ENCODE measurements at regions not wholly inside any gene's neighbourhood (a gene's known extent, or its start where the extent isn't known, plus 50 kb on each side); places are given as distances from the start of the nearest gene placed in this dataset.
A peak's percentile ranks its signal among the peaks of the same experiment; 100 is the strongest.

DNA sequence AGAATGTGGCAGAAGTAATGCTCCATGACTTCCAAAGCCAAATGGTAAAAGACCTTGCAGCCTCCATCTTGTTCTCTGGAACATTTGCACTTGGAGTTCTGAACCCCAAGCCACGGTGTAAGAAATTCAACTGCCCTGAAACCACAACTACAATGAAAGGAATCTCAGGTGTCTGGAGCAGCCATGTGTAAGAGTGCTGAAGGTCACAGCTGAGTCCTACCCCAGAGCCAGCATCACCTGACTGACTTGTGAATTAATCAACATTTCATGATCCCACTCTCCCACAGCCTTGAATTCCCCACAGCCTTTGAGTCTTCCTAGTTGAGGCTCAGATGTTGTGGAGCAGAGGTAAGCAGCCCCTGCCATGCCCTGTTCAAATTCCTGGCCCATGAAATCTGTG is 192.8 kb upstream of the CAMK1G start:
- DNase-seq = no peak

DNA sequence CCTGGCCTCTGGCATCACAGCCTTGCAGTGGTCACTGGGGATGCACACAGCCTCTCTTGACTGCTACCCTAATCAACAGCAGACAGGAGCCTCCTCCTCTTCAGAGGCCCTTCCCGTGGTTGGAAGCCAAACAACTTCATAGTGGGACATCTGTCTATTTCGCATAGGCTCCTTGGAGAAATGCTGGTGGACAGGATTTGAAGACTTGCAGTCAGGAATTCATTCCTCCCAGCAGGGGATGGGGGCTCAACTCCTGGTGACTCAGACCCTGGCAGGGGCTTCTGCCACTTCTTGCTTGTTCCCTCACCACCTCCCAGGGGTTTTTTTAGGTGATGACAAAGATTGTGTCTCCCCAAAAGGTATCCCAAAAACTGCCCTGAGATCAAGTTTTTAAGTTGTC is 191.7 kb upstream of the CAMK1G start:
- no peak for DNase-seq

DNA sequence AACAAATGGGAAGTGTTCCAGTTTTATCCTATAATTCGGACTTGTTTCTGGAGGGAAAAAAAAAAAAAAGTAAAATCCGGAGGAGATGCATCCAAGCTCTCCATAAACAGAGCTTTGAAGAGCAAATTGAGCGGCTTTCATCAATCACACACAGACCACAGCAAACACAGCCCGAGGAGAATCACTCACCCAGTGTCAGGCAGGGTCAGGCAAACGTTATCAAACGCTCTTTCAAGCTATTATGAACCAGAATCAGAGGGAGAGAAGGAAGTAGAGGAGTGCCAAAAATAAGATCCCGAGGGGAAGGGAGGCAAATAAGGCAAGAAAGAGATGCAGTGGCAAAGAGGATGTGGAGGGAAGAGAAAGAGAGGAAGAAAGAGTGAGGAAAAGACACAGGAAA is 188.3 kb upstream of the CAMK1G start:
- DNase-seq = no peak

DNA sequence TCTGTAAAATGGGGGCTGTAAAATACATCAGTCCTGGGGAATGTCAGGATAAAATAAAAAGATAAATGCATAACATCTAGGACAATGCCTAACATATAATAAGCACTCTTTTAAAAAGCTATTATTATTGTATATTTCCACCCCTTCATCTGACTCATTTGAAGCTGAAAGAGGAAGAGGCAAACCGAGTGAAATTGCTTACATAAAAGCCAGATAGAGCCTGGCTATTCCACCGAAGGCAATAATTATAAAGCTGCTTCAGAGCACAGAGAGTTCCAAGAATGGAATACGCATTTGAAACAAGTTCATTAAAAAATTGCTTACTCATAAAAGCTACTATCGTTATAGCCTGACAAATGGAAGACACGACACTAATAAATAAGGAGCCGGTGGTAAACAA is 186.1 kb upstream of the CAMK1G start:
- no peak for DNase-seq

DNA sequence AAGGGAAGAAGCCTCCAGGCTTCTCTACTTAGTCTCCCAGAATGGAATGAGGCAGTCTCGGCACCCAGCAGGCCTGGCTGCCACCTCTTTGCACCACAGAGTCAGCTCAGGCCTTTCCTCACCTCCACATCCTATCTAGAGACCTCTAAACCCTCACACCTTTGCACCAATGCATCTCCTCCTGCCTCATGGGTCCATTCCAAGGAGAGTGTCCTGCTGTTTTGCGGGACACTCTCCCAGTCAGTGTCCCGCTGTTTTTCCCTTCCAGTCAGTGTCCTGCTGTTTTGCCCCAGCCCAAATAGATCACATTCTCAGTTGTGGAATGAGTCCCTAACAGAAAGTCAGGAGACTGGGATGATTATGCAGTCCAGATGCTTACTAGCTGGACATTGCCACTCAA is 185.6 kb upstream of the CAMK1G start:
- no peak for DNase-seq

DNA sequence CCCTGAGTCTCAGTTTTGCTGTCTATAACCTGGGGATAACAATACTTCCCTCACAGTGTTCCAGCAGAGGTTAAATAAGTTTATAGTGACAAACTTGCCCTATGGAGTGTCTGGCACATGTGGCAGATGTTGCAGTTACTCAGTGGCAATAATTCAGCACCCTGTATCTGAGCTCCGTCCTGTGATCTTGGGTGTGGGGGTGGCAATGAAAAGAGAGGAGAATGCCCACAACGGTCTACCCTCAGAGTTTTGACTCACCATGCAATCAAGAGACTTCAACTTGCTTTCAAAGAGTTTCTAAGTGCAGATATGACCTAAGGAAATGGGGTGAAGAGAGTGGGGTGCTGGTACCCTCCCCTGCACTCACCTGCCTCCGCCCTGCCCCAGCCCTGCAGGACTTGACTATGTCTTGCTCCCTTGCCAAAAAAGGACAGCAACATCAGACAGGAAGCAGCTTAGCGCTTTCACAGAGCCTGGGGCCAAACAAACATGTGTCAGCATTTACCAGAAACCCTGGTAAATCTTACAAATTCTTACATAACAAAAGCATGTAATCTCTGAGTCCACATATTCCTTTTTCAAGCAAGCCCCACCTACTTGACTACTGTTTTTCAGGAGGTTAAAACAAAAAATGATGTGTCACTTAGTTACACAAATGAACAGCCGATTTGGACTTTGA is 185.1 kb upstream of the CAMK1G start:
- no peak for DNase-seq

DNA sequence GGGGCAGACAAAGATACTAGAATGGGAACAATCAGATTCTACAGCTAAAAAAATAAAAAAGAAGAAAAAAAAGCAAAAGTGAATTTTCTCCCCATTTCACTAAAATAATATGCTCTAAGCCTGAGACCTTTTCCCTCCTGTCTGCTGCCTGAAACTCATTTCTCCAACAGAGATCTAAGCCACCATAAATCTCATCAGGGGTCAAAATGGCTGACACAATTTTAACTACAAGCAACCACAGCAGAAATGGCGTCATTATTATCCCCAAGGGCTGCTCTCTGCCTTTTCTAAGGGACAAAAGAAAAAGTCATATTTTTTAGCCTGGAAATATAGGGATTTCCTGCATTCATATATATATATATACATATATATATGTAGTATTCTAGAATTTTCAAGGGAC is 183.7 kb upstream of the CAMK1G start:
- DNase-seq = no peak

DNA sequence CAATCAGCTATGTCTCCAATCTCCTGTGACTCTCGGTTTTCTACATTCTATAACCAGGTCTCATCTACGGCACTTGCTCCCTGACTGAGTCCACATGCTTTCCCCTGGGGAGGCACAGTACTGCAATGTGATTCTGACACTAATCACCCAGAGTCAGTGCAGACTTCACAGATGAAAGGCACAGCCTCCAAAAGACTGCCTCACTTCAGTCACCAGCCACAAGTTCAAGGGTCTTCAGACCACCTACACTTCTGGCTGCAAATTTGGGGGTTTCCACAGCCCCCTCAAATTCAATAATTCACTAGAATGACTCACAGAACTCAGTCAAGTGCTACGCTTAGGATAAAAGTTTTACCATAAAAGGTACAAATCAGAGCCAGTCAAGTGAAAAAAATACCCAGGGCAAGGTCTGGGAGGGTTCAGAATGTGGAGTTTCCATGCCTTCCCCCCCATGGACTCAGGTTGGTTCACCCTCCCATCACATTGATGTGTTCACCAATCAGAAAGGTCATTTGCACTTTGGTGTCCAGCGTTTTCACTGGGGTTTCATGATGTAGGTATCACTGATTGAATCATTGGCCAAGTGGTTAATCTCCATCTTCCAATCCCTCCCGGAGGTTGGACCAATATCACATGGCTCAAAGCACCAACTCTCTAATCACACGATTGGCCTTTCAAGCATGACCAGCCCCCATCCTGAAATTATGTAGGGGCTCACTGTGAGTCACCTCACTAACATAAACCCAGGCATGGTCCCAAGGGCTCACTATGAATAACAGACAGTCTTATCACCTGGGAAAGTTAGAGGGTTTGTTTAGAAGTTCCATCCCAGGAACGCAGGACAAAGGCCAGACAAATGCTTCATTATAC is 182.9 kb upstream of the CAMK1G start:
- no peak for DNase-seq

DNA sequence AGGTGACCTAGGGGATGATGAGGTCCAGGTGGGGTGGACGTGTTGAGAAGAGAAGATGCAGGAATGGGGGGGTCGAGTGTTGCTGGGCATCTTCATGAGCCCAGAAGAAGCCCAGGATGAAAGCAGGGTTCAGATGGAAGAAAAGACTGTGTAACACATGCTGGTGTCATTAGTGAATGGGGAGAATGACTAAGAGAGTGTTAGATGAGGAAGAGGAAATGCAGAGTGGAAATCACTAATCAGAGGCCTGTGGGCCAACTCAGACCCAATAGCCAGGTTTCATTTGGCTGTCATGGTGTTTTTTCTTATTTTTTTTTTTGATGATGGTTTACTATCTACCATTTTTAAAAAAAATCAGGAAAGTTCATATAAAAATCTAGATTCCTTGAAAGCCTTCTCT is 180.8 kb upstream of the CAMK1G start:
- DNase-seq = no peak

DNA sequence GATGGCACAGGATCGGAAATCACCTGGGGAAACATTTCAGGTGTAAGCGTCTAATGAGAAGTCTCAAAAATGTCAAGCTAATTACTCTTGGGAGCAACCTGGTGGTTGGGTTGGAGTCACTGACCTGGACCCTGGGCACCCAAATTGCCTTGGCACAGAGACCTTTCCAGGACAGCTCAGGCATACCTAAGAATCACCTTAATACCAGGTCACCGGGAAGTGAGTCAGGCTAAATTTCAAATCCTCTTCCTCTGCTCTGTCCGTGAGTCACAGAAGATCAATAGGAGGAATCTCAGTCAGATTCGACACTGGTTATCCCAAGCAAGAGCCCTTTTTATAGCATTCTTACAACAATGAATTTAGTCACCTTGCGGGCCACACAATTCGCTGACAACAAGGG is 179.6 kb upstream of the CAMK1G start:
- DNase-seq = no peak

DNA sequence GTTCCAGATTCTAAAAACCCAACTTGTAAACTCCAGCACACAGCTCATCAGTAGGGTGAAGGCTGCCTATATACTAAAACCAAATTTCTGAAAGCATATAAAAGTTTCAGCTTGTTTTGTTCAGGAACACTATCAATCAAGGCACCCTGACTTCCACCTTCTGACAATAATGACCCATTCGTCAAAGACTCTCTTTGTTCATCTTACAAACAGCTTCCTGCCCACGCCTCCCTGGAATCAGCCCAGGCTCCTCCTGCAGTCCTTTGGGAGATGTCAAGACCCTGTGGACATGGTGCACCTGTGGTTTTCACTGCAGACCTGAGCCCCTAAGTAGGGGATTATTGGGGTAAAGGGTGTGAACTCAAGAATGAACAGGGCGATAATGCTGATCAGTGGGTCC is 178.9 kb upstream of the CAMK1G start:
- DNase-seq = no peak

DNA sequence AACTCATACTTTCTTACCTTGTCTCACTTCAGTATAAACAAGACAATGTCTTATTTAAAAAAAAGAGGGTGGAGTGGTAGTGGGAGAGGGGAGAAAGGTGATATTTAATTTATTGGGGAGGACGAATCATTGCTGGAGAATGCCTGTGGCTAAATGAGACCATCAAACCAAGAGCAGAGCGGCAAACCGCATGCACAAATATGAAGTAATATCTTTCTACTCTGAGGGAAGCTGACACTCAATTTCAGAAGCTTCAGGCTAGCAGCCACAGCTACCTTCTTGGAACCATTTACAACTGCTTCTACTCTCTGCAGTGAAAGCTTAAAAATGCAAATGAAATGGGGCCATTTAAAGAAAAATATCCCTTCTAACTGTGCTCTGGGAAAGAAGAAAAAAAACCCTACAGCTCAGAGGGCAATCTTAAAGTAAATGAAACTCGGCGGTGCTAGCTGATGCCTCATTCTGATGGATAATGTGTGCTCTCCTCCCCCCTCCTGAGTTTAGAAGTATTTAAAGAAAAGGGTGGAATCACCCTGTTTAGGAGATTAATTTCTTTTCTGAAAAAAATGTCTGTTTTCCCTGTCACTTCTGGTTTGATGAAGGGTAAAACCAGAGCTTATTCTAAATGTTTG is 178.2 kb upstream of the CAMK1G start:
- no peak for DNase-seq

DNA sequence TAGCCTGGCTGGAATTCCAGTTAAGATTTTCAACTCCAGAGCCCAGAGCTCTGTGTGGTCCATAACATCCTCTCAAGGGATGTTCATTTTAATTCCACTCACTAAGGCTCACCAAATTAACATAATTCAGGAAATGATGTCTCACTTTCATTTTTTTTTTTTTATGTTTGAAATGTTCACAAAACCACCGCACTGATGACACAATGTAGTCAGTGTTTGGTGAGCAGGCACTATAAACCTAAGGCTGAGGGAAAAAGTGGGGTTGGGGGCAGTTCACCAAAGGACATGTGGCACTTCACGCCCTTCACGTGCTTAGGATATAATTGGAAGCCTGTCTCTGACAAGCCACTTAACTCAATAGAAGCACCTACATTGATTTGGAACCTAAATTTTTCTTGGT is 177.3 kb upstream of the CAMK1G start:
- no peak for DNase-seq

DNA sequence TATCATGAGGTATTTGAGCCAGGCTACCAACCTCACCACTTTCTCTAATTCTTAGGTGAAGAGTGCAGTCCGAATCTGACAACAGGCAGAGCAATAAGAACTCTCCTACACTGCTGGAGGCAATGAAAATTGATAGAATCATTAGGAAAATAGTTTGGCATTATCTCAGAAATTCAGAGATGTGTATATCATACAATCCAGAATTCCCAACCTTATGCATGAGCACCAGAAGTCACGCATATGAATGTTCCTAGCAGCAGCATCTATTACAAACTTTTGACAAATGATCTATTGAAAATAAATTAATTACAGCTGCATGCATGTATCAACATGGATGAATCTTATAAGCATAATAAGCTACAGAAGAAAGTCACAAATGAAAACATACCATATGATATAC is 176.9 kb upstream of the CAMK1G start:
- no peak for DNase-seq

DNA sequence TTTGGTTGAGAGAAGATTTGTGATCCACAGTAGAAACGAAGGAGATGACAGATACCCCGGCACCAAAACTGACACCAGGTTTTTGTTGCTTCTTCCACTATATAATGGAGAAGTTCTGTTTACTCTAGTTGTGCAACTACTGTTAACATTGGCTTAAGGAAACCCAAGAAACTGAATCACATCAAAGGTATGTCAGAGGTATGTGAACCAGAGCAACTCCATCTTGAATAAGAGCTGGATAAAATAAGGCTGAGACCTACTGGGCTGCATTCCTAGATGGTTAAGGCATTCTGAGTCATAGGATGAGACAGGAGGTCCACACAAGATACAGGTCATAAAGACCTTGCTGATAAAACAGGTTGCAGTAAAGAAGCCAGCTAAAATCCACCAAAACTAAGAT is 173.7 kb upstream of the CAMK1G start:
- no peak for DNase-seq

DNA sequence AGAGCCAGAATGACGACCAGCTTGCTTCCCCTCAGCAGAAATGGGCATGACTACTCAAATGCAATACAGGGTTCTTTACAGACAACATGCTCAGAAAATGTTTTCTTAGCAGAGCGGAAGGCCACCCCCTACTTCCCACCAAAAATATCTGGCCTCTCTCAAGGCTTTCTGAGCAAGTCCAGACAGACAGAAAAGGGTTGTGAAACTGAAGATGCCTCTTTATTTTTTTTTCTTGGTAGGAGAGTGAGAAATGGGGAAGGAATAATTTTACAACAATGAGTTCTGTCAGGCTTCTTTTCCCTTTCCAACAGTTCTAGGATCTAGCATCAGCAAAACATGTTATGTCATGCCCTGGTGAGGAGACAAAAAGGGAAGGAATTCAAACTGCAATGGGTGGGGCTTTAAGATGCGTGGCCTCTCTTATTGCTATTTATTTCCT is 172.0 kb upstream of the CAMK1G start:
- no peak for DNase-seq

DNA sequence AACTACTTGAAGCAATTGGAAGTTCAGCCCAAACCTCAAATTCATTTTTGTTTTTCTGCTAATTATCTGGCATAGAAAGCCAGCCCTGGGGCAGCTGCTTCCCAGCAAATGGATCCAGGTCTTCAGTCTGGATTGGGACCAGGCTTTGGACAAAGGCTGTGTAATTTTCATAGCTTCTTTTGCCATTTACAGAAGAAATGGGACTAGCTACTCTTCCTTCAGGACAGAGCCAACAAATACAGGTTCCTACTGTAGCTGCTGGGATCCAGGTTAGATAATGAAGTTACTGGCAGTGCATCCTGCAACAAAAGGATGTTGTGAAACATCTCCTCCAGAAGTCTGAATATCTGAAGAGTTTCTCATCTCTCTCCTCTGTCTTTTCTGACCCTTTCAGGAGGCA is 171.5 kb upstream of the CAMK1G start:
- no peak for DNase-seq

DNA sequence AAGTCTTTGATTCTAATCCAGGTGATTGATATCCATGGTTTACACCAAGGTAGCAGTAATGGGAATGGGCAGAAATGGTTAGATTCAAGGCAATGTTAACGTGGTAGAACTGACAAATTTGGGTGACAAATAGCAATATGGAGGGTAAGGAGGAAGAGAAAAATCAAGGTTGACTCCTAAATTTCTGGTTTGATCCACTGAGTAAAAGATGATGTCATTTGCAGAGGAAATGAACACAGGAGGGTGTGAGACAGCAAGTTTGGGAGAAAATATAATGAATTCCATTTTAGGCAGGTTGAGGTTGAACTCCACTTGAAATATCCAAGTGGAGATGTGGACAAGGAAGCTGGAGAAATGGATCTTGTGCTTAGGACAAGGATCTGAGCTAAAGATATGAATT is 170.9 kb upstream of the CAMK1G start:
- DNase-seq = no peak

DNA sequence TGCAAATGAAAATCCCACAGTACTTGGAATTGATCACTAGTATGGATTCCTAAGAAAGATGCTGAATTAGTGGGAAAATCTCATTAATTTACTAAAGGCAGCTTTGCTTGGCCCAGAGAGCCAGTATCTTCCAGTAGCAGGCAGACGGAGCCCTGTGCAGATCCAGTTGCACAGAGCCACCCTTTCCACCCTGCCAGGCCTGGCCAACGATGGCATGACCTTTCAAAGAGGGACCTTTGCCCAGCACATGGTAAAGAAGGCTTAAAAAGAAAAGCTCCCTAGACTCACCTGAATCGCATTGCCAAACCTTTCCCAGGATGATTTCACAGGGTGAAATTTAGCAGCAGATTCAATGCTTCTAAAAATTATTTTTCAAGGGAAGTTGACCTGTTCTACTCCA is 170.5 kb upstream of the CAMK1G start:
- no peak for DNase-seq

DNA sequence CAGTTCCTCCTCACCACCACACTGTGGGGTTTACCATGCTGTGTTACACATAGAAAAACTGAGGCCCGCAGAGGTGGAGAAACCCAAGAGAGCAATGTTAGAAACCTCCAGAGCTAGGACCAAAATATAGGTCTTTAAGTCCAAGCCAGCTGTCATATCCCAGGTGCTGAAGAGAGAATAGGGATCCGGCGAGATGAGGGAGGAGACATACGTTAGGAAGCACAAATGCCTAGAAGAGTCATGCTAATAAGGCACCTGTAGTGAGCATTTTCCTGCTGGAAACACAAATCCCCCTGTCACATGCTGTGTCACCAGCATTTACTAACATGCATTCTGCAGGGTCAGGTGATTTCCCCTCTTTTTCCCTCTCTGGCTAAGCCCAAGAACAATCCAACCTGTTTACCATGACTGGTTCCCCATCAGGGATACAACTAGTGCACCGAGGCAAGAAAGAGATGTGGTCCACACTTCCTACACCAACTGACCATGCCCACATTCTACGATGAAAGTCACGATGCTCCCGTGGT is 168.6 kb upstream of the CAMK1G start:
- no peak for DNase-seq

DNA sequence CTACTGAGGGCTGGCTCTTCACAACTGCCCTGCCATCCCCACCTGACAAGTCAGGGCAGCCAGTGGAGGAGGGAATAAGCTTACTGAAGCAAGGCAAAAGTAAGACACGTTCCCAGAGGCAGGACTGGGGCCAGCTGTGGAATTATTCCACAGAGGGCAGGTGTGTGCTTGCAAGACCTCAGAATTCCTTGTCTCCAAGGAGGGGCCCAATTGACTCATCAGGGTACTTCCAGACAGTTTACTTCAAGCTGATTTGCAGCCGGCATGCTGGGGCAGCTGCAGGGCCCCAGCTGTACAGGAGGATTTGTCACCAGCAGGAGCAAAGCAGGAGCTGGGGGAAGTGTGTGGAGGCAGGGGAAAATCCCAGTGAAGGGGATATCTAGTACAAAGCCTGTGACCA is 167.5 kb upstream of the CAMK1G start:
- peak; percentile 25 for DNase-seq

DNA sequence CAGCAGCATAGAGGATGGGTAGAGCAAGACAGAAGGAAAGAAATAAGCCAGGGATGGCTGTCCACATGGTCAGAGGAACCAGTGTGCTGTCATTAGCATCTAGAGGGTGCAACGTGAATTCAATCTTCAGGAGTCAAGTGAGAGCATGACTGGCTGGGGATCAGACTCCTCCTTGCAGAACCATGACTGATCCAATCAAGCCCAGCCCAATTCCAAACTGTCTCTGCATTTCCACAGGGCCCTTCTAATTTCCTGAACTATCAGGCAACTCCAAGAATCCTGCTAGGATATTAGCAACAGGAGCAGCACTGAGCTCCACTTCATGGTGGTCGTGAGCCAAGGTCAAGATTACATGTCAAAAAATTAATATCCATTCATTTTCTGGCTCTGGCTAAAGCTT is 166.8 kb upstream of the CAMK1G start:
- DNase-seq = no peak

DNA sequence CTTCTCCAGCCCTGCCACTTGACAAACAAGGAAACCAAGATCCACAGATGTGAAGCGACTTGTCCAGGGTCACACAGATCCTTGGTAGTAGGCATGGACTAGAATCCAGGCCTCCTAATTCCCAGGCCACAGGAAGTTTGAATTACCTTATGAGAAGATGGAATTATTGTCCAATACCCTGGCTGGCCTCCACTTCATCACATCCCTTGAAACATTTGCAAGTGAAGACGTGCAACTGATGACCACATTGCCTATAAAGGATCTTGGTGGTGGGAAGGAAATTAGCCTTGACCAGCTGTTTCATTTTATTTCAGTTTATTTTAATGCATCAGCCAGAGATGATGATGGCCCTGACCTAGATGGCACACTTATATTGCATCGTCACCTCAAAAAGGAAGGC is 165.8 kb upstream of the CAMK1G start:
- no peak for DNase-seq

DNA sequence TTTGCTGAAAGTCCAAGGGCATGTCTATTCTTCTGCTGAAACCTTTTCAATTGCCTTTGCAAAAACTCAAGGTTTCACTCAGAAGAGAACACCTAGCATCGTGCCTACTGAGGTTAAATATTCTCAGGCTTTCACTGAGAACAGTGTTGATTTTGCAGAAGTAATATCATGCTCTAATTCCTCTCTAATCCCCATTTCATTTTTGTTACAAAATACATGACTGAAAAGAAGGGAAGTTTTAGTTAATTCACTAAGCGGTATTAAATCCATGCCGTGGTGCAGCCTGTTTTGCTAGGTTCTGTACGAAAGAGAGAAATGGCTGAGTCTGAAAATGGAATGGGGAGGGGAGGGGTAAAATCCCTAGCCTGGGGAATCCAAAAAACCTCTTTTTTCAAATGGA is 163.2 kb upstream of the CAMK1G start:
- DNase-seq = no peak

All from DMS79 (cell line).